CD4-positive, alpha-beta T cell treated with Interferon alpha-2 for 1 hour (primary cell): ENCODE measurements at regions not wholly inside any gene's neighbourhood (a gene's known extent, or its start where the extent isn't known, plus 50 kb on each side); places are given as distances from the start of the nearest gene placed in this dataset.

Source experiments
- DNase-seq, 2 donors: peaks; one replicate each; pipeline ENCODE4 v3.0.0-alpha.2; 2020 to 2022

DNA sequence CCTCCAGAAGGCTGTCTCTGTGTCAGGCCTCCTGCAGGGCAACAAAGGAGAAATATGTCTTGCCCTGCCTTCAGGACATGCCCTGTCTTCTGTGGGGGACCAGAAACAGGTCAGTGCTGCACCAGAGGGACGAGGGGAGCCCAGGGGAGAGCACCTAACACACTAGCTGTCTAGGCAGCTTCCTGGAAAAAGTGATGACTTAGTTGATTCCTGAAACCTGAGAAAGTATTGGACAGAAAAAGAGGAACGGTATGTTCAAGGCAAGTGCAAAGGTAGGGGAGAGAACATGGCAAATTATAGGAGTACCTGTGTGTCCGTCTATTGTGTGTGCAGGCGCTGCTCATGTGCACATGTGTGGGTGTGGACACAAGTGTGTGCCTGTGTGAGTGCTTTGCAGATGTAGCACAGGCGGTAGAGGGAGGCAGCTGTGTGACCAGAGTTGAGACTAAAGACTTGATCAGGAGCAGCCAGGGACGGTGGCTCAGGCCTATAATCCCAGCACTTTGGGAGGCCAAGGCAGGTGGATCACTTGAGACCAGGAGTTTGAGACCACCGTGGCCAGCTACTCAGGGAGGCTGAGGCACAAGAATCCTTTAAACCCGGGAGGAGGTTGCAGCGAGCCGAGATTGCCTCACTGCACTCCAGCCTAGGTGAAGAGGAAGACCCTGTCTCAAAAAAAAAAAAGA lies 119.5 kb downstream of the GYPC start:
- no peak for DNase-seq

DNA sequence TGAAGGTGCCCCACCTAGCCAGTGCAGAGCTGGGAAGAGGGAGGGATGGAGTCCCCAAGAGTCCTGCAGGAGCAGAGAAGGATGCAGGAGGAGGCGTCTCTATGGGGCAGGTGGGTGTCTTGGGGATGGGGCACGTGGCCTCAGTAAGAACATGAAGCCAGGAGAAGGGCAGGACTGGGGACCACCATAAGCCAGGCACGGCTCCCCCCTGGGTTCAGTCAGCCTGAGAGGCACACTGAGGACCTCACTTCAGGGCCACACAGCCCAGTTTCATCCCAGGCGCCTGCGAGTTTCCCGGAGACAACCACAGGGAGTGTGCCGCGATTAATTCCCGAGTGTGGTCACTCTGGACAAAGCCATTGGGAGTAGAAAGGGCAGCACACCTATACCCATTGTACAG lies 120.3 kb downstream of the GYPC start:
- no peak for DNase-seq

DNA sequence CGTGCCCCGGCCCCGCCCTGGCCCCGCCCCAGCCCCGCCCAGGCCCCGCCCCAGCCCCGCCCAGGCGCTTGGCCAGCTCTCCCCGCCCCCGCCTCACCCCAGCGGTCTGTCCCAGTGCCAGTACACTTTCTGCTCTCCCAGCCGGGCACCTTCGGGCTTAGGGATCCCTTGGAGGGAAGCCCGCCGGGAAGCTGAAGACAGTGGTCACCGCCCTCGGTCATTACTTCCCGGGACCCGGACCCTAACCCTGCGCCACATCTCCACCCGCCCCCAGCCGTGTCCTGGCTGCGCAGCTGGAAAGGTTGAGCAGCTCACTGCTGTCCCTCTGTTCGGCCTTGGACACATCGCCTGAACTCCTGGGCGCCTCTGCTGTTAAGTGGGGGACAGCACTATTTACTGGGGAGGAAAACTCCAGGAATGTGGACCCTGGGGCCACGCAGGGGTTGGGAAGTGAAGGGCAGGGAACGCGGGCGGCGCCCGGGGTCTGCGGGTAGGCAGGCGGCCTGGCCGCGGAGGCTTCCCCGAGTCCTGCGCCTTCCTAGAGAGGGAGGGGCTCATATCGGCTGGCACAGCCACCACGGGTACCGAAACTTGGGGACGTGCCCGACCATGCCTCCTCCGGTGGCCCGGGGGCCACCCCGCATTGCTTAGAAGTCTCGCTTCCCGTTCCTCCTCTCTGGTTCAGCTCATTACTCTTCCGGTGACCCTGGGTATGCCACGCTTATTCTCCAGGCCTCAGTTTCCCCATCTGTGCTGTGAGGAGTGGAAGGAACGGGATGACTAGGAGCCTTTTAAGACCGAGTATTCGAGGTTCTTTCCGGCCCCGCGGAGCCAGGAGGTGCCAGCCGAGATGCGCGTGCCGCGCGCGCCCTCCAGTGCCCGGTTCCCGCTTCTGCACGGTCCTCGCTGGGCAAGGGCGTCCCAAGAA lies 121.0 kb downstream of the GYPC start:
- DNase-seq: peak; percentile 77 to 80

DNA sequence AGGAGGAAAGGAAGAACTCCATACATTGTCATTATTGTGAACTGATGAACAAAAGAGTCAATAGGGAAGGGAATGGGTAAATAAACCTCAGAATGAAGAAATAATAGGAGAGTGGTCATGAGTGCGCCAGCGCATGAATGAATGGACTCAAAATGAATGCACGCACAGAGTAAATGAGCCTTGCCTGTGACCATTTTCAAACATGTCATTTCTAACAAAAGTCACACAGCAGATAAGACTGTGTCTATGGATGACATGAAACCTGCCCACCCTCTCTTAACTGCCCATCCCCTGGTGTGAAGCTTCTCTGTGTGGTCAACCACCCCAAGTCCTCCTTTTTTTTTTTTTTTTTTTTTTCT lies 121.1 kb upstream of the TEX51 start:
- no peak for DNase-seq

DNA sequence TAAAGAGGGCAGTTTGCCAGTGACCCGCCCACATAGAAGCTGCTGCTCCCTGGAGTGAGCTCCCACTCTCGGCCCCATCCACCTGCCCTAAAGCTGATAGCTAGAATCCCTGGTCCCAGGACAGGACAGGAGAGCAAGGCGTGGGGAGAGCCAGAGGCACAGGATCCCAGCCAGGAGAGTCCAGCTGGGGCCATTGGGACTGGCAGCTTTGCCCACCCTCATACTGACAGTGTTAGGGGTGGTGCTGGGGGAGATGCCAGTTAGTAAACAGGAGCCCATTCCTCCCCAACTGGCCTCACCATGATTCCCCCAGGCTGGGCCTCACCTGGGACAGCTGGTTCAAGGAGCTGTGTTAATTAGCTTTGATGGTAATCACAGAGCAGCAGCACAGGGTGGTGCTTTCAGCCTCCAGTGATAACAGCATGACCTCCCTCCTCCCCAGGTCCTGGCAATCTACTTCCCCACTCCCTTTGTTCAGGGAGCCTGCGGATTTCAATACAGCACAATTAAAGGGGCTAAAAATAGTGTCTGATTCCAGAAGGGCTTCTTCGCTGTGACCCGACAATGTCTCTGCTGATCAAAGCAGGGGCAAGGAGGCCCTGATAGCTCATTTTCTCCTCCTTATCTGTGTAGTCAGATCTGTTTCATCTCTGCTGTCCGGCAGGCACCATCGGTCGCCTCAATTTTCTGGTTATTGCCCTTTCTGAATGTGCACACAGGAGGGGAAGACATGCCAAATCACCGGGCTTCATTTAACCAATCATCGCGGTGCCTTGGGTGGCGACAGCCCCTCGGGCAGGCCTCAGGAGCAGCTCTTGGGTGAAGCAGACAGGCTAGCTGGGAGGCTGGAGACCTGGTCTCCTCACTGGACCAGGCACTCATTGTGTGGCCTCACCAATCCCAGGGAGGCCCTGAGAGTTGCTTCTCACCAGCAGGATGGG lies 119.9 kb upstream of the TEX51 start:
- DNase-seq: no peak

DNA sequence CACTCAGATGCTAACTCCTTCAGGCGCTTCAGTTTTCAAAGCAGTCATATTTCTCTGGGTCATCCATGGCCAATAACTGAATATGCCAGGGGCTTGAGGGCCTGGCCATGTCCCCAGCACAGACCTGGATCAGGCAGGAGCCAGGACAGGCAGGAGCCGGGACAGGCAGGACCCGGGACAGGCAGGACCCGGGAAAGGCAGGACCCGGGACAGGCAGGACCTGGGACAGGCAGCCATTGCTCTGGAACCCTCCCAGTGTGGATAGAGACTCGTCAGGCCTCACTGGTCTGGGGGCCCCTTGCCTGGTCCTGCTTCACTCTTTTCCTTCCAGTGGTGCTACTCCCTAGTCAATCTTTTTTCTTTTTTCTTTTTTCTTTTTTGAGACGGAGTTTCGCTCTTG lies 117.5 kb upstream of the TEX51 start:
- no peak for DNase-seq

DNA sequence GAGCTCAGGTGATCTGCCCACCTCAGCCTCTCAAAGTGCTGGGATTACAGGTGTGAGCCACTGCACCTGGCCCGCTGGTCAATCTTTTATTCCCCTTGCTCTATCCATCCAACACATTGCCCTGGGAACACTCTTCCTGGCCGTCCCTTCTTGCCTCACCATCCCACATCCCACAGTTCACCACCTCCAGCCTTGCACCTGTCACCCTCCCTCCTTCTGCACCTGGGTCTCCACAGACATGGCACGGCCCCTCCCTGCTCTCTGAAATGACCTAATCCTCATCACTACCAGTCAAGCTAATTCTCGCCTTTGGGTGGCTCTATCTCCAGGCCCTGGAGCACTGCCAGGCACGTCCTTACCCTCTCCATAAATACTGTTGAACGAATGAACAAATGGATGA lies 116.9 kb upstream of the TEX51 start:
- no peak for DNase-seq

DNA sequence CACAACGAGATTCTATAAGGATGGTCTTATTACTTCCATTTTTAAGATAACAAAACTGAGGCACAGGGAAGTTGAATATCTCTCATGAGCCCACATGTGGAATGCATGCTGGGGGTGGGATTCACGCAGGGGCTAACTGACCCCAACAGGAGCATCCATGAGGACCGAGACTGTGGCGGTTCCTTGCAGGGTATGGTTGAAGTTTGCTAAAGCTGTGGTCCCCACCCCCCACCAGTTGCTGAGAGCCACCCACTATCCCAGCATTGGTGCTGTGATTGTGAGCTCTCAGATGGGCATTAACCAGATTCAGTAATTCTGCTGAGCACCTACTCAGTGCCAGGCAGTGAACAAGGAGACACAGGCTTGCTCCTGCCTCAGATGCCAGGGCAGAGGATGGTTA lies 116.0 kb upstream of the TEX51 start:
- no peak for DNase-seq

DNA sequence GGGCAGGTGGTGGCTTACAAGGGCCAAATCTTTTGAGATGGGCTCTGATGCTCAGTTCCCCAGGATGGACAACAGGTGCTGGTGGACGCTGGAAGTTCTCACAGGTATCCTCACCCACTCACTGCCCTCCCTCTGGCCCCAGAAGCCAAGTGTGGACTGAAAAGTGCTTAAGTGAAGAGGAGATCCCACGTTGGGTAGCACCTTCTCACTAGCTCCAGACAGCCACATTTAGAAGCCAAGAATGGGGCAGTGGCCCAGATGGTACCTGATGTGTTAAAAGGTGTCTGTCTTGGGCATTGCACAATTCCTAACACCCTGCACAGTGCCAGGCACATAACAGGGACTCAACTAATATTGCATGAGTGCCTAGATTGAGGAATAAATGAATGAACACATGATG lies 115.3 kb upstream of the TEX51 start:
- no peak for DNase-seq

DNA sequence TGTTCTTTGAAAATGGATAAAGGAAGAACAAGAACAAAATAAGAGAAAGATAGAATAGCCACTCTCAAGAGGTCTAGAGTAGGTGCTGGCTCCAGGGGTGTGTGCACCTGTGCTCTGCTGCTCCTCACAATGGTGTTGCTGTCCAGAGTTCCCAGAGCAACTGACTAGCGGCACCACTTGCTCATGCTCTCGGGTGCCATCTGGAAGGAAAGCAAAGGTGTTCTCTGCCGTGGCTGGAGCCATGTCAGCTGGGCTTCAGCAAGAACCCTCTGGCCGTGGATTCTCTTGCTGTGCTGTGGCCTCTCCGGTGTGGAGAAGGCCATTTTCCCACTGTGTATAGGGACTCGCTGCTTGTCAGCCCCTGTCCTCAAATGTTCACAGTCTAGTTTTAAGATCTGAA lies 114.6 kb upstream of the TEX51 start:
- no peak for DNase-seq

DNA sequence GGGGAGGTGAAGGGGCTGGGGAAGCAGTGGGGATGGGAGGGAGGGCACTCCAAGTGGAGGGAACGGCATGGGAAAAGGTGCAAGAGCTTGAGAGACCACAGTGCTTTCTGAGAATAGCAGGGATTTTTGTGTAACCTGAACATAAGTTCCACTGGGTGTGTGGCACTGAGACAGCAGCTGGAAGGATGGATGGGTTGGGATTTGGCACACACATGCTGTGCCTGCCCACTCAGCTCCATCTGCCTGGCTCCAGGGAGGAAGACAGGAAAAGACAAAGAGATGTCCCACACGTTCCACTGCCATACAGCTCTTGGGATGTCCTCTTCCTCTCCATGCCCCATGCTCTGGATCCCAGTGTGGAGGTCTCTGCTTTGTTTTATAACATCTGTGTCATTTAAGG lies 114.1 kb upstream of the TEX51 start:
- no peak for DNase-seq

DNA sequence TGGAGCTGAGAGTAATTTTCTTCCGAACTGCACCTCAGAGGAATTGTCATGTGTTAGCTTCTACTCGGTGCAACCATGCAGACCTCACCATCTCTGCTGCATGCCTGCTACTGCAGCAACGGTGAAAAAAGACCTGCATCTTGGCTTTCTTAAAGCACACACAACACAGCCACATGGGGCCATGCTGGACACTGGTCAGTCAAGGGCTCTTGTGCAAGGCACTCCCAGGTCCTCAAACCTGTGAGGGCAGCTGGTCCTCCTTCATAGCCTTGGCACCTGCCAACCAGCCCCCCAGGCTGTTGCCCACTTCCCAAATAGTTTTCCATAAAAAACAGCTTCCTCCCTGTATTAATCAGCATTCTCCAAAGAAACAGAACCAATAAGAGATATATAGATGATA lies 113.5 kb upstream of the TEX51 start:
- DNase-seq: no peak

DNA sequence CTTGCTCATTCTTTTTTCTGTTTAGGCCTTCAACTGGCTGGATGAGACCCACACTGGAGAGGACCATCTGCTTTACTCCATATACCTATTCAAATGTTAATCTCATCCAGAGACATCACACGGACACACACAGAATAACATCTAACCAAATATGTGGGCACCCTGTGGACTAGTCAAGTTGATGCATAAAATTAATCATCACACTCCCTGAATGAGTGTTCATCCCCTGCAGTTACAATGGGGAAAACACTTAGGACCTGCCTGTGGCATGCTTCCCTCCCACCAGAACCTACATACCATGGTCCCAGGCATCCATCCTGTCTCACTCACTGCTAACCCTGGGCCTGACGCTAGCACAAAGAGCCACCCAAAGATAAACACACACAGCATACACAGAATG lies 112.8 kb upstream of the TEX51 start:
- no peak for DNase-seq

DNA sequence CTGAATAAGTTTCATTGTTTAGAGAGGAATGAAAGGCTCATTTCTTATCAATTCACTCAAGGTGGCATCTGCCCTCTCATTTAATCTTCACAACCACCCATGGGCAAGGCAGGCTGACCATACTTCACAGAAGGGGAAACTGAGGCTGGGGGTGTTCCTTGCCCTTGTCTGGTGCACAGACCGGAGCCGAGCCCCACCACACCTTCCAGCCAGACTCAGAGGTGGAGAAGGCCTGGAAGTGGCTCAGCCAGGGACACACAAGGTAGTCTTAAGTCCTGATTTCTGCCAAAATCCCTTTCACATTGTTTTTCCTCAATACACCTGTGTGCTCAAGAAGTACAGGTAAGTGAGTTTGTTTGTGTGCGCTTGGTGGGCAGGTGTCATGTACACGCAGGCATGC lies 111.9 kb upstream of the TEX51 start:
- no peak for DNase-seq

DNA sequence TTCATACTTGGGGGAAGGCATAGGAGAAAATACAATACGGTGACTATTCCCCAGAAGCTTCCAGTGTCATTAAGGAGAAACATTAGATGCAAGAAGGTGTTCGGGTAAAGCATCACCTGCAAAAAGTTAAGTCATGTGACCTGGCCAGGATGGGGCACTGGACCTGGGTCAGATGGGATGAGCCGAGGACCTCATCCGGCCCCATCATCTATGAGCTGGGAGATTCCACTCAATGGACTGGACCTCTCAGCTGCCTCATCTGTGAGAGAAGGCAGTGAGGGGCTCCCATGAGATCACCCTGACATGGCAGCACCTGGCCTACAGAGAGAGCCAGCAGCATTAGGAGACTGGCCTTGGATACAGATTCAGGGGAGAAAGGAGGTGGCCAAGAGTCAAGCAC lies 111.4 kb upstream of the TEX51 start:
- DNase-seq: no peak

DNA sequence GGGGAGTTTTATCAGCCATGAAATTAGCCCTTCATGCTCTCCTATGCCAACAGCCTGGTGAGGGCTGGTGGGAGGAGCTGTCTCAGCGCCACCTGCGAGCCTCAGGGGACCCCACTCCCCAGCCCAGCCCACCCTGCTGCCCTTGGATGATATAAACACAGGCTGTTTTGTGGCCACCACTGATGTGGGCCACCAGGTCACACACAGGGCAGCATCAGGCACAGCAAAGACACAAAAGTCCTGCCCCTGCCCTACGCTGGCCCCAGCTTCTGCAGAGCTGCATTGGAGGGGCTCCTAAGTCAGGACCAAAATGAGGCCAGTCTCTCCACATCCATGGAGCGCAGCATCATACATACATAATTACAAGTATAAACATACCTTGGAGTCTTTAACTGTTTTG lies 110.6 kb upstream of the TEX51 start:
- no peak for DNase-seq

DNA sequence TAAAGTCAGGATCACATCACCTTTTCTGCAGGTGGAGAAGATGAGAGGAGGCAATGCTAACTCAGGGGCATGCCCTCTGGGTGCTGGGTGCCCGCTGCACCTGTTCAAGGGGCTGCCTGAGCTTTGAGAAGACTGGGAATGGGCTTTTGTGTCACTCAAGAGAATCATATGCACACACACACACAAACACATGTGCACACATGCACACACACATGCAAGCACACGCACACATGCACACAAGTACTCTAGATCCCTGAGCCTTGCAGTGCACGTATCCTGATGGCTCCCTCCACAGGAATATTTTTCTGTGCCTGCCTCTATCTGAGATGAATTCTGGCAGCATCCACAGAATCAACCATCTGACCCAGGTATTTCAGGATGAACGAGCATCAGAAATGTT lies 110.0 kb upstream of the TEX51 start:
- no peak for DNase-seq

DNA sequence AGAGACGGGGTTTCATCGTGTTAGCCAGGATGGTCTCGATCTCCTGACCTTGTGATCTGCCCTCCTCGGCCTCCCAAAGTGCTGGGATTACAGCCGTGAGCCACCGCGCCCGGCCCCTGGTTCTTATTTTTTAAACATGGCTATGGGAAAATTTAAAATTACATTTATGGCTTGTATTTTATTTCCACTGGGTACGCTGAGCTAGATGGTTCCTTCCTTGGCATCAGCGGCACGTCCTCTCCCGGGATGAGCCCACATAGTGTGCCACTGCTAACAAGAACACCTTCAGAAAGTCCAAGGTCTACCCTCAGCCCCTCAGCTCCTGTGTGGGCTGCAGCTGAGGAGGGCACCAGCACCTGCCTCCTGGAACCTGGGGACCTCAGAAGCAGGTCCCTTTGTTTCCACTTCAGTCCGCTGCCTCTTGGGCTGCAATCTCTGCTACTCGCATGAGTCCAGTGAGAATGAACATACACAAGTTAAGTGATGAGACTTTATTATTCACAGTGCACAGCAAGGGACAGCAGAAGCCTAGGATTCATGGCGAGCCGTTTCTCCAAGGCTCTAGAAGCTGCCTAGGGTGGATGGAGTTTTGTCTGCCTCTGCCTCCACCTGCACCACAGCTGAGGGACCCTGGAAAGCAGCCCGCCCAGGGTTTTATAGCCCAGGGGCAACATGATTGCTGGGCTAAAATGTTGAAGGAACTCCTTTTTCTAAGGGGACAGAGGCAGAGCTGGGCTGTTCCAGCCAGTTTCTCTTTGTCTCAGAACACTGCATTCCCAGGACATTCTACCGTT lies 107.5 kb upstream of the TEX51 start:
- no peak for DNase-seq

DNA sequence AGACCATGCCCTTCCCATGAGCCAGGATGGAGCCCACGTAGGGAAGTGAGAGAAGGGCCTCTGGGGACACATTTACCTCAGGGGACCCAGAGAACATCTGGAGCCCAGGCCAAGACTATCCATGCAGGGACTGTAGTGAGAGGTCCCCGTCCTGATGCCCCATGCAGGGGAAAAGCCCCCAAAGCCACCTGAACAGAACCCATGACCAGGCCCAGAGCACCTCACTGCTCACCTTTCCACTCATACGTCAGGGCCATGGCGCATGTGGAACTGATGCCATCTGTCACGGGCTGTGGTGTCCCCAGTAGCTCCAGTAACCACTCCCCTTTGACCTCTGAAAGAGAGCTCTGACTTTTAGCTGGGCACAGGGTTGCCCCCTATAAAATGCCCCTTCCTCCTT lies 106.5 kb upstream of the TEX51 start:
- no peak for DNase-seq

DNA sequence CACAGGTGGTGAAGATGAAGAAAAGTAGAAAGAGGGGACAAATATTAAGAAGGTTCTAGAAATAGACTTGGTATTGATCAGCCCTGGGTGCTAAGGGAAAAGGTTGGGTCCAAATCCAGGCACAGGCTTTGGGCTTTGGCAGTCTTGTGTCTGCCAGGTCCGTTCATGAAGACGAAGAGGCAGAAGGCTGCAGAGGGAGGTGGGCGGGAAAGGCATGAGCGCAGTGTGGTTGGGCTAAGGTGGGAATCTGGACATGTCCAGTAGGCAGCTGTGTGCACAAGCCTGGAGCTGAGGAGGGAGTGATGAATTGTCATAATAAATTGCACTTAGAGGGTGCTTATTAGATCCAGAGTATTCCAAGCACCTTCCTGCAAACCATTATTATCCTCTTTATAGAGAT lies 105.7 kb upstream of the TEX51 start:
- no peak for DNase-seq

DNA sequence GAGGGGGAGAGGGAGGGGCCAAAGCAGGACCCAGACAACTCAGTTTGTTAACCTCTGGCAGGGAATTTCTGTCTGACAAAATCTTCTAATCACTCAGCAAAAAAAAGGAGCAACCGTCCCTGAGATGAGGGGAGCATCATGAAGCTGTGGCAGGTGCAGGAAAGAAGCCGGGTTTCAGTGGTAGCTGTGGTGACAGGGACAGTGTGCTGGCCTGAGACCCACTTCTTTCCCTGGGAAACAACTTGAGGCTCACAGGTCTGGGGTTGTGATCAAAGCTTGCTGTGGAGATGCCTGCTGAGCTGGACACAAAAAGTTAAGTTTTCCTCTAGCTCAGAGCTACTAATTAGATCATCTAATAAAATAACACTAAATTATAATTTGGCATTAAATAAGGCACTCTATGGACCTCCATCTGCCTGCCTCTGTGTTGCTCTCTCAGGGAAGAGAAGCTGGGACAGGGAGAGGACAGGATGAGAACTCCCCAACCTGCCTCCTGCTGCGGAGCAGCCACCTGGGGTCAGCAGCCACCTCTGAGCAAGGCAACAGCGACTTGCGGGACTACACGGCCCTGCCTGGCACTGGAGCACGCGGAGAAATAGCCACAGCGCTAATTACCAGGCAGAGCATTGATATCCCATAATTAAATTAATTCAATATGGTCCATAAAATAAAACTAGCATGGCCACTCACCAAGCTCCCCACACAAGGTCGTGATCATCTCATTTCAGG lies 104.6 kb upstream of the TEX51 start:
- no peak for DNase-seq

DNA sequence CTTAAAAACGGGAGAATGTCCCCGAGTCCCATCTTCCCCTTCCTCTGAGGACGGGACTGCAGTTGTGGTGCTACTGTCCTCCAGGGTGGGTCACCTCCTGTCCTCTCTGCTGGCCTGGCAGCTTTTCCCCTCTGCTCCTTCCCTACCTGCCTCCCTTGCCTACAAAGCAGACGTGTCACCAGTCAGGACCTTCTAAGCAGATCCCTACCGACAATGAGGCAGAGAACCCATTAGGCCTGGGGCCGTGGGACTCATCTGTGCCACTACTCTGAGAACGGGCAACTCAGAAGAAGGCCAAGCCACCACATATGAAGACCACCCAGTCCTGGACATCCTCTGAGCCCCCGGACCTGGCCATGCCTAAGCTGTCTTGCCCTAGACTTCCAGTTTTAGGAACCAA lies 103.0 kb upstream of the TEX51 start:
- no peak for DNase-seq
